Effector memory CD4-positive, alpha-beta T cell (primary cell): ENCODE measurements at regions not wholly inside any gene's neighbourhood (a gene's known extent, or its start where the extent isn't known, plus 50 kb on each side); places are given as distances from the start of the nearest gene placed in this dataset.

ENCODE experiments used
- DNase-seq, 3 donors: peaks; one replicate each; pipeline ENCODE4 v3.0.0-alpha.2; 2020
- H3K27ac ChIP-seq: 2 replicates; pipeline ENCODE4 v1.7.0; 2013; ENCODE audit warnings: mild to moderate bottlenecking, low read length, moderate library complexity; ENCODE audit not compliant: insufficient read depth, poor library complexity, severe bottlenecking
- H3K27me3 ChIP-seq: replicated peaks from 2 replicates; pipeline ENCODE4 v1.7.0; 2013; ENCODE audit warnings: mild to moderate bottlenecking, low read length; ENCODE audit not compliant: insufficient read depth, control insufficient read depth, poor library complexity, severe bottlenecking
- H3K36me3 ChIP-seq: 2 replicates; pipeline ENCODE4 v1.7.0; 2013; ENCODE audit warnings: mild to moderate bottlenecking, low read length, moderate library complexity; ENCODE audit not compliant: control insufficient read depth, insufficient read depth
- H3K4me1 ChIP-seq: 2 replicates; pipeline ENCODE4 v1.7.0; 2013; ENCODE audit warnings: low read length, mild to moderate bottlenecking; ENCODE audit not compliant: control insufficient read depth, insufficient read depth, poor library complexity, severe bottlenecking
- H3K4me3 ChIP-seq: 2 replicates; pipeline ENCODE4 v1.7.0; 2013; ENCODE audit warnings: low read length, low read depth, mild to moderate bottlenecking; ENCODE audit not compliant: insufficient read depth, poor library complexity, severe bottlenecking
- H3K9me3 ChIP-seq: 2 replicates; pipeline ENCODE4 v1.7.0; 2013; ENCODE audit warnings: mild to moderate bottlenecking, low read length, moderate library complexity; ENCODE audit not compliant: control insufficient read depth

GRCh38 chr2:182521453-182522404, 94.9 kb upstream of the PDE1A start:
- no peaks in the 10 kb centered on the region for H3K27me3 ChIP-seq
- no peak for DNase-seq
- no peak overlapping the region for H3K27ac ChIP-seq
- H3K4me3 ChIP-seq, result no peak overlapping the region
- no peaks in the 10 kb centered on the region for H3K9me3 ChIP-seq
- no peaks in the 10 kb centered on the region for H3K4me1 ChIP-seq
- no peaks in the 10 kb centered on the region for H3K36me3 ChIP-seq

GRCh38 chr2:182522405-182522896, 95.6 kb upstream of the PDE1A start:
- no peak for DNase-seq
- Histone ChIP-seq H3K9me3 (no peaks in the 10 kb centered on the region), H3K27me3 (no peaks in the 10 kb centered on the region), H3K4me1 (no peaks in the 10 kb centered on the region), H3K27ac (no peak overlapping the region), H3K4me3 (no peak overlapping the region), H3K36me3 (no peaks in the 10 kb centered on the region)

- H3K9me3 ChIP-seq, result no peaks in the 10 kb centered on the region
- no peak overlapping the region for H3K4me3 ChIP-seq
- no peaks in the 10 kb centered on the region for H3K36me3 ChIP-seq
- no peak for DNase-seq
- no peaks in the 10 kb centered on the region for H3K4me1 ChIP-seq
- H3K27ac ChIP-seq, result no peak overlapping the region
- H3K27me3 ChIP-seq, result no peaks in the 10 kb centered on the region
These were observed 96.2 kb upstream of the PDE1A start for GRCh38 chr2:182522972-182523473.

- no peaks in the 10 kb centered on the region for H3K36me3 ChIP-seq
- no peaks in the 10 kb centered on the region for H3K4me1 ChIP-seq
- H3K4me3 ChIP-seq, result no peak overlapping the region
- H3K27me3 ChIP-seq, result no peaks in the 10 kb centered on the region
- H3K9me3 ChIP-seq, result no peaks in the 10 kb centered on the region
- H3K27ac ChIP-seq, result no peak overlapping the region
- no peak for DNase-seq
These were observed 103.8 kb upstream of the PDE1A start for GRCh38 chr2:182530636-182531035.

GRCh38 chr2:182540252-182540651, 113.4 kb upstream of the PDE1A start:
- Histone ChIP-seq H3K4me3 (no peak overlapping the region), H3K36me3 (no peaks in the 10 kb centered on the region), H3K4me1 (no peaks in the 10 kb centered on the region), H3K27ac (no peak overlapping the region), H3K9me3 (no peaks in the 10 kb centered on the region), H3K27me3 (no peaks in the 10 kb centered on the region)
- no peak for DNase-seq

- no peaks in the 10 kb centered on the region for H3K4me1 ChIP-seq
- H3K4me3 ChIP-seq, result no peak overlapping the region
- H3K27me3 ChIP-seq, result no peaks in the 10 kb centered on the region
- no peak overlapping the region for H3K27ac ChIP-seq
- no peaks in the 10 kb centered on the region for H3K9me3 ChIP-seq
- H3K36me3 ChIP-seq, result no peaks in the 10 kb centered on the region
- no peak for DNase-seq
These were observed 114.4 kb upstream of the PDE1A start for GRCh38 chr2:182541268-182541667.

GRCh38 chr2:182542501-182543258, 115.8 kb upstream of the PDE1A start:
- no peak overlapping the region for H3K27ac ChIP-seq
- H3K9me3 ChIP-seq, result no peaks in the 10 kb centered on the region
- no peak overlapping the region for H3K4me3 ChIP-seq
- no peaks in the 10 kb centered on the region for H3K27me3 ChIP-seq
- no peaks in the 10 kb centered on the region for H3K4me1 ChIP-seq
- H3K36me3 ChIP-seq, result no peaks in the 10 kb centered on the region
- DNase-seq, result no peak

GRCh38 chr2:182543741-182544525, 117.1 kb upstream of the PDE1A start:
- H3K27me3 ChIP-seq, result no peaks in the 10 kb centered on the region
- no peaks in the 10 kb centered on the region for H3K36me3 ChIP-seq
- DNase-seq, result no peak
- no peak overlapping the region for H3K27ac ChIP-seq
- no peak overlapping the region for H3K4me3 ChIP-seq
- H3K9me3 ChIP-seq, result no peaks in the 10 kb centered on the region
- no peaks in the 10 kb centered on the region for H3K4me1 ChIP-seq

GRCh38 chr2:182545420-182546167, 118.8 kb upstream of the PDE1A start:
- DNase-seq, result no peak
- Histone ChIP-seq H3K4me3 (no peak overlapping the region), H3K4me1 (no peaks in the 10 kb centered on the region), H3K36me3 (no peaks in the 10 kb centered on the region), H3K9me3 (no peaks in the 10 kb centered on the region), H3K27me3 (no peaks in the 10 kb centered on the region), H3K27ac (no peak overlapping the region)
